ENCODE measurements at regions not wholly inside any gene's neighbourhood (a gene's known extent, or its start where the extent isn't known, plus 50 kb on each side); places are given as distances from the start of the nearest gene placed in this dataset.

DNA sequence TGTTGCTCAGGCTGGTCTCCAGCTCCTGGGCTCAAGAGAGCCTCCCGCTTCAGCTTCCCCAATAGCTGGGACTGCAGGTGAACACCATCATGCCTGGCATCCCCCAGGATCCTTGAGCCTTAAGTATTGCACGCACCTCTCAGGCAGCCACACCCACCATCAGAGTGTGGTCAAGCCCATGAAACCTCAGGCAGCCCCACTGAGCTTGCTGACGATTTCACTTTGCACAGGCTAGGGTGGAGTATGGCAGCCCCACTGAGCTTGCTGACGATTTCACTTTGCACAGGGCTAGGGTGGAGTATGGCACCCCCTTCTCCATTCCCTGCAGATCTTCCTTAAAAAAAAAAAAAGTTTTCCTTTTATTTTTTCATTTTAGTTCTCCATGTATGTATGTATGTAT is 57.2 kb downstream of the RHOXF2B start:
- TF ChIP-seq, protein P1, sequence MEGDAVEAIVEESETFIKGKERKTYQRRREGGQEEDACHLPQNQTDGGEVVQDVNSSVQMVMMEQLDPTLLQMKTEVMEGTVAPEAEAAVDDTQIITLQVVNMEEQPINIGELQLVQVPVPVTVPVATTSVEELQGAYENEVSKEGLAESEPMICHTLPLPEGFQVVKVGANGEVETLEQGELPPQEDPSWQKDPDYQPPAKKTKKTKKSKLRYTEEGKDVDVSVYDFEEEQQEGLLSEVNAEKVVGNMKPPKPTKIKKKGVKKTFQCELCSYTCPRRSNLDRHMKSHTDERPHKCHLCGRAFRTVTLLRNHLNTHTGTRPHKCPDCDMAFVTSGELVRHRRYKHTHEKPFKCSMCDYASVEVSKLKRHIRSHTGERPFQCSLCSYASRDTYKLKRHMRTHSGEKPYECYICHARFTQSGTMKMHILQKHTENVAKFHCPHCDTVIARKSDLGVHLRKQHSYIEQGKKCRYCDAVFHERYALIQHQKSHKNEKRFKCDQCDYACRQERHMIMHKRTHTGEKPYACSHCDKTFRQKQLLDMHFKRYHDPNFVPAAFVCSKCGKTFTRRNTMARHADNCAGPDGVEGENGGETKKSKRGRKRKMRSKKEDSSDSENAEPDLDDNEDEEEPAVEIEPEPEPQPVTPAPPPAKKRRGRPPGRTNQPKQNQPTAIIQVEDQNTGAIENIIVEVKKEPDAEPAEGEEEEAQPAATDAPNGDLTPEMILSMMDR (IDR thresholded peaks at IDR 0.05) = no peak
- TF ChIP-seq POLR2A (IDR thresholded peaks at IDR 0.05) = no peak

Data from uterus (tissue), 2 donors.